CD8-positive, alpha-beta memory T cell (primary cell): ENCODE measurements at regions not wholly inside any gene's neighbourhood (a gene's known extent, or its start where the extent isn't known, plus 50 kb on each side); places are given as distances from the start of the nearest gene placed in this dataset.

Experiments used
- CTCF ChIA-PET: fragments of 350-600 bp; sonication (Branson Sonifier 250); formaldehyde crosslinking; loops from one replicate; lab custom pipeline; 2021; ENCODE audit warnings: antibody characterized with exemption; lab: Charles Lee
- POLR2A ChIA-PET: fragments of 350-600 bp; sonication (Branson Sonifier 250); formaldehyde crosslinking; loops from one replicate; lab custom pipeline; 2021; ENCODE audit warnings: antibody characterized with exemption; lab: Charles Lee
- DNase-seq, 5 donors: peaks; one replicate each; pipeline versions ENCODE4 v3.0.0 to v3.0.0-alpha.2; 2020 to 2022; ENCODE audit warnings: mixed read lengths in 1 of 5
- H3K27ac ChIP-seq: one replicate; pipeline ENCODE4 v1.7.0; 2013; ENCODE audit warnings: low read depth, mild to moderate bottlenecking, low read length, moderate library complexity
- H3K27me3 ChIP-seq: 2 replicates; pipeline ENCODE4 v1.7.0; 2013; ENCODE audit warnings: low read length, mild to moderate bottlenecking; ENCODE audit not compliant: insufficient read depth, poor library complexity, severe bottlenecking
- H3K36me3 ChIP-seq: 2 replicates; pipeline ENCODE4 v1.7.0; 2013; ENCODE audit warnings: mild to moderate bottlenecking, low read length, moderate library complexity; ENCODE audit not compliant: insufficient read depth
- H3K4me1 ChIP-seq: 2 replicates; pipeline ENCODE4 v1.7.0; 2013; ENCODE audit warnings: mild to moderate bottlenecking, low read length, moderate library complexity; ENCODE audit not compliant: insufficient read depth
- H3K4me3 ChIP-seq: 2 replicates; pipeline ENCODE4 v1.7.0; 2013; ENCODE audit warnings: mild to moderate bottlenecking, low read length
- H3K9me3 ChIP-seq: 2 replicates; pipeline ENCODE4 v1.7.0; 2013; ENCODE audit warnings: mild to moderate bottlenecking, low read length
- H3K27ac Mint-ChIP-seq, 8 donors: one replicate each; pipeline ENCODE4 v1.8.0; 2020 to 2021; ENCODE audit warnings: mixed read lengths in 8 of 8, mild to moderate bottlenecking in 6 of 8, inconsistent platforms in 3 of 8, moderate library complexity in 3 of 8
- H3K27me3 Mint-ChIP-seq, 2 donors: one replicate each; pipeline ENCODE4 v1.8.0; 2020 to 2021; ENCODE audit warnings: mixed read lengths in 2 of 2, mild to moderate bottlenecking in 1 of 2, moderate library complexity in 1 of 2
- H3K36me3 Mint-ChIP-seq, 3 donors: one replicate each; pipeline ENCODE4 v1.8.0; 2020 to 2021; ENCODE audit warnings: mixed read lengths in 3 of 3, inconsistent platforms in 1 of 3, mild to moderate bottlenecking in 1 of 3
- H3K4me1 Mint-ChIP-seq, 3 donors: one replicate each; pipeline ENCODE4 v1.8.0; 2020 to 2021; ENCODE audit warnings: mixed read lengths in 3 of 3, inconsistent platforms in 1 of 3, mild to moderate bottlenecking in 1 of 3
- H3K4me3 Mint-ChIP-seq, 7 donors: one replicate each; pipeline ENCODE4 v1.8.0; 2020 to 2021; ENCODE audit warnings: mixed read lengths in 7 of 7, mild to moderate bottlenecking in 6 of 7, moderate library complexity in 4 of 7, inconsistent platforms in 2 of 7
- H3K9me3 Mint-ChIP-seq, 5 donors: one replicate each; pipeline ENCODE4 v1.8.0; 2020 to 2022; ENCODE audit warnings: mixed read lengths in 5 of 5, mild to moderate bottlenecking in 3 of 5, moderate library complexity in 2 of 5, inconsistent platforms in 1 of 5

- H3K27ac ChIP-seq: no peak overlapping the region
- no peak overlapping the region for H3K27ac Mint-ChIP-seq
- CTCF ChIA-PET: no interaction called here
Measured at GRCh38 chr3:168974617-168975403, 688.7 kb downstream of the MECOM start.

DNA sequence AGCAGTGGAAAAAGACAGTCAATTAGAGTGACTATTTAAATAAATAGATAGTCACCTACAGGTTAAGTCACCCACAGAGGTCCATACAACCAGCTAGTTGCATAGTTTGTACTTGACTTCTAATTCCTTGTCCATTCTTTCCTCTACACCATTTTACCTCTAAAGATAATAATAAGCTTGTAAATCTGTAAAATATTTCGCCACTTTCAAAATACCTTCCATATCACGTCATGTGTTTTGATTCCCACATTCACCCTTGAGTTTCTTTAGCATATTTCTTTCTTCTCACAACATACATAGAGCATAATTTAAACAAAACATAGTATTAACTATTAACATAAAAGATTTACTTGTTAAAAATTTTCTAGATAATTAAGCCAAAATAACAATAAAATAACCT, 689.6 kb downstream of the MECOM start:
- POLR2A ChIA-PET: no interaction called here
- Histone ChIP-seq H3K4me3 (no peak overlapping the region), H3K27me3 (no peaks in the 10 kb centered on the region), H3K4me1 (no peaks in the 10 kb centered on the region), H3K9me3 (no peaks in the 10 kb centered on the region), H3K36me3 (no peaks in the 10 kb centered on the region), H3K27ac (no peak overlapping the region)
- no peaks in the 10 kb centered on the region for H3K4me1 Mint-ChIP-seq
- H3K4me3 Mint-ChIP-seq: no peak overlapping the region
- no peaks in the 10 kb centered on the region for H3K36me3 Mint-ChIP-seq
- CTCF ChIA-PET: no interaction called here
- no peak for DNase-seq
- H3K27ac Mint-ChIP-seq: no peak overlapping the region
- no peaks in the 10 kb centered on the region for H3K27me3 Mint-ChIP-seq
- peaks cover 0 to 5% (median 2%) of the 10 kb centered on the region in 5 donors for H3K9me3 Mint-ChIP-seq

More at GRCh38 chr3:168974617-168975403, 688.7 kb downstream of the MECOM start:
- H3K4me3 ChIP-seq: no peak overlapping the region
- H3K36me3 ChIP-seq: no peaks in the 10 kb centered on the region
- POLR2A ChIA-PET: no interaction called here
- no peaks in the 10 kb centered on the region for H3K27me3 Mint-ChIP-seq
- no peaks in the 10 kb centered on the region for H3K4me1 ChIP-seq
- no peaks in the 10 kb centered on the region for H3K27me3 ChIP-seq
- H3K36me3 Mint-ChIP-seq: no peaks in the 10 kb centered on the region
- DNase-seq: no peak
- H3K9me3 Mint-ChIP-seq: peaks cover 0 to 5% (median 0%) of the 10 kb centered on the region in 5 donors
- H3K4me3 Mint-ChIP-seq: no peak overlapping the region
- H3K9me3 ChIP-seq: no peaks in the 10 kb centered on the region
- H3K4me1 Mint-ChIP-seq: no peaks in the 10 kb centered on the region

GRCh38 chr3:168973206-168973605, 690.3 kb downstream of the MECOM start:
- ChIA-PET CTCF (no interaction called here), POLR2A (no interaction called here)
- Histone ChIP-seq H3K27me3 (no peaks in the 10 kb centered on the region), H3K4me1 (no peaks in the 10 kb centered on the region), H3K4me3 (no peak overlapping the region), H3K27ac (no peak overlapping the region), H3K36me3 (no peaks in the 10 kb centered on the region), H3K9me3 (no peaks in the 10 kb centered on the region)
- no peak for DNase-seq
- H3K9me3 Mint-ChIP-seq: peaks cover 0 to 5% (median 0%) of the 10 kb centered on the region in 5 donors
- no peak overlapping the region for H3K4me3 Mint-ChIP-seq
- no peaks in the 10 kb centered on the region for H3K4me1 Mint-ChIP-seq
- H3K27ac Mint-ChIP-seq: no peak overlapping the region
- H3K36me3 Mint-ChIP-seq: no peaks in the 10 kb centered on the region
- H3K27me3 Mint-ChIP-seq: no peaks in the 10 kb centered on the region

GRCh38 chr3:168968609-168969008, 694.9 kb downstream of the MECOM start:
- Mint-ChIP-seq H3K4me1 (no peaks in the 10 kb centered on the region), H3K4me3 (no peak overlapping the region), H3K27ac (no peak overlapping the region), H3K27me3 (no peaks in the 10 kb centered on the region), H3K9me3 (peaks cover 0 to 7% (median 2%) of the 10 kb centered on the region in 5 donors), H3K36me3 (no peaks in the 10 kb centered on the region)
- POLR2A ChIA-PET: no interaction called here
- Histone ChIP-seq H3K4me3 (no peak overlapping the region), H3K4me1 (no peaks in the 10 kb centered on the region), H3K27me3 (no peaks in the 10 kb centered on the region), H3K27ac (no peak overlapping the region), H3K9me3 (no peaks in the 10 kb centered on the region), H3K36me3 (no peaks in the 10 kb centered on the region)
- CTCF ChIA-PET: no interaction called here
- DNase-seq: no peak

DNA sequence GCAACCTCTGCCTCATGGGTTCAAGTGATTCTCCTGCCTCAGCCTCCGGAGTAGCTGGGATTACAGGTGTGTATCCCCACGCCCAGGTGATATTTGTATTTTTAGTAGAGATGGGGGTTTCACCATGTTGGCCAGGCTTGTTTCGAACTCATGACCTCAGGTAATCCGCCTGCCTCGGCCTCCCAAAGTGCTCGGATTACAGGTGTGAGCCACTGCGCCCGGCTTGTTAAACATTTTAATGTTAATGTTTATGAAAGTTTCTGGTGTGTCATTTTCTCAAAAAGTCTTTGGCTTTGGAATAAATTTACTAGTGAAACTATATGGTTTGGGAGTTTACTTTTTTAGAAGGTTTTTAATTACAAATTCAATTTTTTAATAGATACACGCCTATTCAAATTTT, 698.8 kb downstream of the MECOM start:
- Mint-ChIP-seq H3K27ac (no peak overlapping the region), H3K36me3 (no peaks in the 10 kb centered on the region), H3K9me3 (peaks cover 0 to 5% (median 2%) of the 10 kb centered on the region in 5 donors), H3K4me1 (no peaks in the 10 kb centered on the region), H3K4me3 (no peak overlapping the region), H3K27me3 (no peaks in the 10 kb centered on the region)
- no peaks in the 10 kb centered on the region for H3K4me1 ChIP-seq
- no peaks in the 10 kb centered on the region for H3K36me3 ChIP-seq
- no peaks in the 10 kb centered on the region for H3K27me3 ChIP-seq
- CTCF ChIA-PET: no interaction called here
- H3K27ac ChIP-seq: no peak overlapping the region
- no peak overlapping the region for H3K4me3 ChIP-seq
- DNase-seq: no peak
- POLR2A ChIA-PET: no interaction called here
- no peaks in the 10 kb centered on the region for H3K9me3 ChIP-seq

- no peak overlapping the region for H3K27ac Mint-ChIP-seq
- Histone ChIP-seq H3K4me3 (no peak overlapping the region), H3K27me3 (no peaks in the 10 kb centered on the region), H3K9me3 (no peaks in the 10 kb centered on the region), H3K27ac (no peak overlapping the region), H3K36me3 (no peaks in the 10 kb centered on the region), H3K4me1 (no peaks in the 10 kb centered on the region)
- no peaks in the 10 kb centered on the region for H3K36me3 Mint-ChIP-seq
- H3K9me3 Mint-ChIP-seq: no peaks in the 10 kb centered on the region
- H3K27me3 Mint-ChIP-seq: no peaks in the 10 kb centered on the region
- no peak overlapping the region for H3K4me3 Mint-ChIP-seq
- H3K4me1 Mint-ChIP-seq: no peaks in the 10 kb centered on the region
- POLR2A ChIA-PET: no interaction called here
- CTCF ChIA-PET: no interaction called here
- DNase-seq: no peak
Measured at GRCh38 chr3:168961271-168961670, 702.2 kb downstream of the MECOM start.

GRCh38 chr3:168959731-168960130, 703.8 kb downstream of the MECOM start:
- H3K36me3 ChIP-seq: no peaks in the 10 kb centered on the region
- Mint-ChIP-seq H3K4me1 (no peaks in the 10 kb centered on the region), H3K4me3 (no peak overlapping the region), H3K27me3 (no peaks in the 10 kb centered on the region), H3K36me3 (no peaks in the 10 kb centered on the region), H3K27ac (no peak overlapping the region), H3K9me3 (no peaks in the 10 kb centered on the region)
- H3K27ac ChIP-seq: no peak overlapping the region
- no peak for DNase-seq
- POLR2A ChIA-PET: no interaction called here
- no peak overlapping the region for H3K4me3 ChIP-seq
- CTCF ChIA-PET: no interaction called here
- H3K27me3 ChIP-seq: no peaks in the 10 kb centered on the region
- no peaks in the 10 kb centered on the region for H3K4me1 ChIP-seq
- no peaks in the 10 kb centered on the region for H3K9me3 ChIP-seq

GRCh38 chr3:168958466-168958865, 705.0 kb downstream of the MECOM start:
- ChIA-PET POLR2A (no interaction called here), CTCF (no interaction called here)
- Mint-ChIP-seq H3K9me3 (no peaks in the 10 kb centered on the region), H3K4me1 (no peaks in the 10 kb centered on the region), H3K4me3 (no peak overlapping the region), H3K27ac (no peak overlapping the region), H3K27me3 (no peaks in the 10 kb centered on the region), H3K36me3 (no peaks in the 10 kb centered on the region)
- Histone ChIP-seq H3K4me3 (no peak overlapping the region), H3K36me3 (no peaks in the 10 kb centered on the region), H3K4me1 (no peaks in the 10 kb centered on the region), H3K27me3 (no peaks in the 10 kb centered on the region), H3K9me3 (no peaks in the 10 kb centered on the region), H3K27ac (no peak overlapping the region)
- DNase-seq: no peak
